ENCODE measurements at regions not wholly inside any gene's neighbourhood (a gene's known extent, or its start where the extent isn't known, plus 50 kb on each side); places are given as distances from the start of the nearest gene placed in this dataset.

GRCh38 chr12:98156697-98157096 lies 358.7 kb upstream of the TMPO start:
- TF ChIP-seq CTCF (optimal IDR thresholded peaks at IDR 0.05 in 1 of 3, IDR thresholded peaks at IDR 0.05 in 1 of 3, conservative IDR thresholded peaks at IDR 0.05 in 1 of 3; ENCODE audit: extremely low read depth in 1 of 3, insufficient read depth in 2 of 3, low read length in 3 of 3) (no peak), EZH2 (IDR thresholded peaks at IDR 0.05; ENCODE audit: low read length) (no peak)

All from keratinocyte (primary cell).